Stimulated activated CD4-positive, alpha-beta T cell treated with anti-CD3 and anti-CD28 coated beads, Interleukin-4, amount 100 ng/mL, for 4 hours (primary cell): ENCODE measurements at regions not wholly inside any gene's neighbourhood (a gene's known extent, or its start where the extent isn't known, plus 50 kb on each side); places are given as distances from the start of the nearest gene placed in this dataset.

ENCODE experiments used
- DNase-seq, 2 experiments: peaks; one replicate each; pipeline ENCODE4 v3.0.0-alpha.2; 2020

GRCh38 chr19:31154021-31154420 lies 195.2 kb downstream of the TSHZ3 start:
- DNase-seq, result no peak

- DNase-seq, result no peak
Measured at GRCh38 chr19:31152906-31153305, 196.3 kb downstream of the TSHZ3 start.

- no peak for DNase-seq
Measured at GRCh38 chr19:31149441-31149941, 199.7 kb downstream of the TSHZ3 start.

- DNase-seq, result no peak
Measured at GRCh38 chr19:31148671-31149070, 200.6 kb downstream of the TSHZ3 start.

- DNase-seq, result no peak
Measured at GRCh38 chr19:31147234-31147633, 202.0 kb downstream of the TSHZ3 start.

GRCh38 chr19:31146546-31147183 lies 202.6 kb downstream of the TSHZ3 start:
- no peak for DNase-seq

GRCh38 chr19:31146015-31146414 lies 203.2 kb downstream of the TSHZ3 start:
- DNase-seq, result no peak

GRCh38 chr19:31145007-31145406 lies 204.2 kb downstream of the TSHZ3 start:
- DNase-seq, result no peak

GRCh38 chr19:31144075-31144870 lies 205.0 kb downstream of the TSHZ3 start:
- no peak for DNase-seq

- DNase-seq, result no peak
Measured at GRCh38 chr19:31141301-31141700, 207.9 kb downstream of the TSHZ3 start.

GRCh38 chr19:31140717-31141116 lies 208.5 kb downstream of the TSHZ3 start:
- DNase-seq, result no peak

- DNase-seq, result no peak
Measured at GRCh38 chr19:31139871-31140505, 209.2 kb downstream of the TSHZ3 start.

- DNase-seq, result no peak
Measured at GRCh38 chr19:31138077-31138476, 211.2 kb downstream of the TSHZ3 start.

- DNase-seq, result no peak
Measured at GRCh38 chr19:31135841-31136240, 213.4 kb downstream of the TSHZ3 start.

- DNase-seq, result no peak
Measured at GRCh38 chr19:31132753-31133110, 216.5 kb downstream of the TSHZ3 start.

- DNase-seq, result no peak
Measured at GRCh38 chr19:31128291-31128690, 220.9 kb downstream of the TSHZ3 start.

- DNase-seq, result no peak
Measured at GRCh38 chr19:31127134-31127967, 221.9 kb downstream of the TSHZ3 start.

- no peak for DNase-seq
Measured at GRCh38 chr19:31126236-31126635, 223.0 kb downstream of the TSHZ3 start.

GRCh38 chr19:31125071-31125470 lies 224.2 kb downstream of the TSHZ3 start:
- no peak for DNase-seq

- no peak for DNase-seq
Measured at GRCh38 chr19:31121501-31121900, 227.7 kb downstream of the TSHZ3 start.

GRCh38 chr19:31120952-31121351 lies 228.3 kb downstream of the TSHZ3 start:
- DNase-seq, result no peak

- DNase-seq, result no peak
Measured at GRCh38 chr19:31119951-31120690, 229.1 kb downstream of the TSHZ3 start.
